ENCODE measurements at regions not wholly inside any gene's neighbourhood (a gene's known extent, or its start where the extent isn't known, plus 50 kb on each side); places are given as distances from the start of the nearest gene placed in this dataset.
A peak's percentile ranks its signal among the peaks of the same experiment; 100 is the strongest.

GRCh38 chr6:167762259-167762962, 64.3 kb upstream of the AFDN start:
- ATAC-seq, result peak in 2 of 8 donors; percentile 18 to 41
- Histone ChIP-seq H3K4me3 (no peak overlapping the region), H3K4me1 (peaks cover 0 to 20% (median 9%) of the 10 kb centered on the region in 9 donors), H3K27me3 (peaks cover 0 to 12% (median 0%) of the 10 kb centered on the region in 7 donors), H3K27ac (no peak overlapping the region), H3K36me3 (no peaks in the 10 kb centered on the region), H3K9me3 (no peaks in the 10 kb centered on the region)
- intact Hi-C loops (cut with DNase I), result no loop called here
- DNase-seq, result no peak
- TF ChIP-seq, protein P1, sequence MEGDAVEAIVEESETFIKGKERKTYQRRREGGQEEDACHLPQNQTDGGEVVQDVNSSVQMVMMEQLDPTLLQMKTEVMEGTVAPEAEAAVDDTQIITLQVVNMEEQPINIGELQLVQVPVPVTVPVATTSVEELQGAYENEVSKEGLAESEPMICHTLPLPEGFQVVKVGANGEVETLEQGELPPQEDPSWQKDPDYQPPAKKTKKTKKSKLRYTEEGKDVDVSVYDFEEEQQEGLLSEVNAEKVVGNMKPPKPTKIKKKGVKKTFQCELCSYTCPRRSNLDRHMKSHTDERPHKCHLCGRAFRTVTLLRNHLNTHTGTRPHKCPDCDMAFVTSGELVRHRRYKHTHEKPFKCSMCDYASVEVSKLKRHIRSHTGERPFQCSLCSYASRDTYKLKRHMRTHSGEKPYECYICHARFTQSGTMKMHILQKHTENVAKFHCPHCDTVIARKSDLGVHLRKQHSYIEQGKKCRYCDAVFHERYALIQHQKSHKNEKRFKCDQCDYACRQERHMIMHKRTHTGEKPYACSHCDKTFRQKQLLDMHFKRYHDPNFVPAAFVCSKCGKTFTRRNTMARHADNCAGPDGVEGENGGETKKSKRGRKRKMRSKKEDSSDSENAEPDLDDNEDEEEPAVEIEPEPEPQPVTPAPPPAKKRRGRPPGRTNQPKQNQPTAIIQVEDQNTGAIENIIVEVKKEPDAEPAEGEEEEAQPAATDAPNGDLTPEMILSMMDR (IDR thresholded peaks at IDR 0.05), result no peak
- WGBS, 2 donors, result 86 to 87% methylated on average over 9 of the region's 9 CpGs

DNA sequence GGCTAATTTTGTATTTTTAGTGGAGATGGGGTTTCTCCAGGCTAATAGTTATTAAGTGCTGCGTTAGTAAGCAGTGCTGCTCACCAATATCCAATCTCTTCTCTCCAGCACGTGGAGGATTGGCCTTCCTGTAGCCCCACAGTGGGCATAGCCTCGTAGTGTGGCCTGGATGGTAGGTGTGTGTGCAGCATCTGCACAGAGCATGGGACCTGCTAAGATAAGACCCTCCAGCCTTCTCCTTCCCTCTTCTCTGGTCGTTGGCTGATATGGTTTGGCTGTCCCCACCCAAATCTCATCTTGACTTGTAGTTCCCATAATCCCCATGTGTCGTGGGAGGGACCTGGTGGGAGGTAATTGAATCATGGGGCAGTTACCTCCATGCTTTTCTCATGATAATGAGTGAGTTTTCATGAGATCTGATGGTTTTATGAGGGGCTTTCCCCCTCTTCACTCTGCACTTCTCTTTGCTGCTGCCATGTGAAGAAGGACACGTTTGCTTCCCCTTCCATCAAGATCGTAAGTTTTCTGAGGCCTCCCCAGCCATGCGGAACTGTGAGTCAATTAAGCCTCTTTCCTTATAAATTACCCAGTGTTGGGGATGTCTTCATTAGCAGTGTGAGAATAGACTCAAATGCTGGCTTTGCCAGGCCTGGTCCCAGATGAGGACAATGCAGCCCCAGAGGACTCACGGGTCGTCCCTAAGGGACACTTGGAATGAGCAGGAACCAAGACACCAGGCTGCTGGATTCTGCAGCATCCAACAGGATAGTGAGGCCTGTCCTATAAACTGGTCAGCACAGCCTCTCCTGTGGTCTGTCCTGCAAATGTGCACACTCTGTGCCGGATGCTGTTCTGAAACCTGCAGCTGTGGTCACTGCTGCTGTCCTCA, 63.4 kb upstream of the AFDN start:
- intact Hi-C loops (cut with DNase I), result no loop called here
- Histone ChIP-seq H3K4me1 (peaks cover 0 to 20% (median 9%) of the 10 kb centered on the region in 9 donors), H3K36me3 (no peaks in the 10 kb centered on the region), H3K9me3 (no peaks in the 10 kb centered on the region), H3K27ac (no peak overlapping the region), H3K4me3 (no peak overlapping the region), H3K27me3 (peaks cover 0 to 12% (median 0%) of the 10 kb centered on the region in 7 donors)
- TF ChIP-seq, protein P1 (IDR thresholded peaks at IDR 0.05), result no peak
- ATAC-seq (no peak), DNase-seq (no peak)
- 94 to 95% methylated on average over 11 of the region's 11 CpGs for WGBS, 2 donors

- Histone ChIP-seq H3K36me3 (no peaks in the 10 kb centered on the region), H3K4me3 (no peak overlapping the region), H3K27ac (no peak overlapping the region), H3K27me3 (peaks cover 0 to 12% (median 0%) of the 10 kb centered on the region in 7 donors), H3K9me3 (no peaks in the 10 kb centered on the region), H3K4me1 (peaks cover 0 to 20% (median 9%) of the 10 kb centered on the region in 9 donors)
- intact Hi-C loops (cut with DNase I), result no loop called here
- no peak for DNase-seq
- 96 to 97% methylated on average over 9 of the region's 9 CpGs for WGBS, 2 donors
- TF ChIP-seq, protein P1 (IDR thresholded peaks at IDR 0.05), result no peak
- no peak for ATAC-seq
Observed at GRCh38 chr6:167764215-167764614, 62.5 kb upstream of the AFDN start.

DNA sequence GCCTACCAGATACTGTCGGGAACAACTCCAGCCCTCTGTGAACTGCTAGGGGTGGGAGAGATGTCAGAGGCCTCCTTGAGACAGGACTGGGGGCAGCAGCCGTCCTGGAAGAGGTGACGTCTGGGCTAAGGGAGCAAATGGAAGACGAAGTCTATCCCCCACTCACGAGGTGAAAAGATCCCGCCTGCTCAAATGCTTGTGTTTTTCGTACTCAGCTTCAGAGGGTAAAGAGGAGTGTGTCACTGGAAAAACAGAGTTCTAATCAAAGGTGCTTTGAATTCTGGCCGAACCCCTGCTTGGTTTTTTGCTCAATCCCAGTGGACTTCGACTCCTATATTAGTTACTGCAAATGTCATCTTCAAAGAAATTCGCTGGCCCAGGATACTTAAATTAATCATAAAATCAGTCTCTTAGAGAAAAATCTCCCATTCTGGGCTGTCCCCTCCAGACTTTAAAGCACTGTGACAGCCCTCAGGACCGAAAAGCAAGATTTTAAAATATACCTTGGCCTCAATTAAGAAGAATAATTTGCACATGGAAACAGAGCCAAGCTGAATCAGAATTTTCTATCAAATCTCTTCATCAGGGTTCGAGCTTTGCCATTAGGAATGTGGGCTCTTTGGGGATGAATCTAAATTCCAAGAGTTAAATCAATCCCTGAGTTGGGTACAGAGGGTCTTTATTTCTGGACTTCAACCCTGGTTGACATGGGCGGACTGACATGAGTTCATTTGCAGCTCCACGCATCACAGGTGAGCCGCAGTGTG, 61.8 kb upstream of the AFDN start:
- H3K4me1 ChIP-seq, result peaks cover 0 to 20% (median 9%) of the 10 kb centered on the region in 9 donors
- peaks cover 0 to 12% (median 0%) of the 10 kb centered on the region in 7 donors for H3K27me3 ChIP-seq
- TF ChIP-seq, protein P1 (IDR thresholded peaks at IDR 0.05), result no peak
- no peaks in the 10 kb centered on the region for H3K9me3 ChIP-seq
- no peaks in the 10 kb centered on the region for H3K36me3 ChIP-seq
- 93 to 94% methylated on average over 15 of the region's 15 CpGs for WGBS, 2 donors
- DNase-seq, result no peak
- no peak overlapping the region for H3K27ac ChIP-seq
- H3K4me3 ChIP-seq, result no peak overlapping the region
- ATAC-seq, result no peak
- intact Hi-C loops (cut with DNase I), result no loop called here
